HepG2 (cell line): ENCODE measurements at regions not wholly inside any gene's neighbourhood (a gene's known extent, or its start where the extent isn't known, plus 50 kb on each side); places are given as distances from the start of the nearest gene placed in this dataset.

Source experiments
- AGO2 ChIP-seq: fragments of 200-400 bp; formaldehyde crosslinking; optimal IDR thresholded peaks from 2 replicates; pipeline ENCODE3; 2017; ENCODE audit warnings: mild to moderate bottlenecking, low read depth, low read length, moderate library complexity
- CSRNP1 ChIP-seq: sonication (generic); formaldehyde crosslinking; IDR thresholded peaks from 2 replicates; pipeline ENCODE4 v1.8.1; 2023; ENCODE audit warnings: mild to moderate bottlenecking, missing genetic modification reagents
- GPN1 ChIP-seq: sonication (generic); formaldehyde crosslinking; IDR thresholded peaks from 2 replicates; pipeline ENCODE4 v1.5.1; 2020; ENCODE audit warnings: missing genetic modification reagents, borderline replicate concordance
- JUND ChIP-seq: sonication (generic); formaldehyde crosslinking; IDR thresholded peaks from 2 replicates; pipeline ENCODE4 v1.8.0; 2022; ENCODE audit warnings: mild to moderate bottlenecking, missing genetic modification reagents
- LRRFIP1 ChIP-seq: sonication (generic); formaldehyde crosslinking; conservative IDR thresholded peaks from 2 replicates; pipeline ENCODE4 v1.4.0; 2020; ENCODE audit warnings: missing genetic modification reagents
- MED1 ChIP-seq: sonication (generic); formaldehyde crosslinking; IDR thresholded peaks from 2 replicates; pipeline ENCODE4 v1.4.0; 2020; ENCODE audit warnings: missing genetic modification reagents
- MLLT10 ChIP-seq: sonication (generic); formaldehyde crosslinking; IDR thresholded peaks from 2 replicates; pipeline ENCODE4 v1.4.0; 2020; ENCODE audit warnings: missing genetic modification reagents
- MTF2 ChIP-seq: sonication (generic); formaldehyde crosslinking; IDR thresholded peaks from 2 replicates; pipeline ENCODE4 v1.5.0; 2020; ENCODE audit warnings: missing genetic modification reagents, borderline replicate concordance
- PATZ1 ChIP-seq: sonication (generic); formaldehyde crosslinking; IDR thresholded peaks from 2 replicates; pipeline ENCODE4 v1.4.0; 2020; ENCODE audit warnings: missing genetic modification reagents
- ZNF432 ChIP-seq: sonication (generic); formaldehyde crosslinking; IDR thresholded peaks from 2 replicates; pipeline ENCODE4 v1.5.0; 2020; ENCODE audit warnings: missing genetic modification reagents, mild to moderate bottlenecking, borderline replicate concordance
- TF ChIP-seq, protein P1 (sequence below): sonication (generic); formaldehyde crosslinking; IDR thresholded peaks from 2 replicates; pipeline ENCODE4 v1.9.0; 2021; ENCODE audit warnings: missing genetic modification reagents, borderline replicate concordance
- TF ChIP-seq, protein P2 (sequence below): sonication (generic); formaldehyde crosslinking; IDR thresholded peaks from 2 replicates; pipeline ENCODE4 v1.4.0; 2020; ENCODE audit warnings: mild to moderate bottlenecking, missing genetic modification reagents
- TF ChIP-seq, protein P3 (sequence below): sonication (generic); formaldehyde crosslinking; IDR thresholded peaks from 2 replicates; pipeline ENCODE4 v1.5.0; 2020; ENCODE audit warnings: mild to moderate bottlenecking, missing genetic modification reagents, borderline replicate concordance

DNA sequence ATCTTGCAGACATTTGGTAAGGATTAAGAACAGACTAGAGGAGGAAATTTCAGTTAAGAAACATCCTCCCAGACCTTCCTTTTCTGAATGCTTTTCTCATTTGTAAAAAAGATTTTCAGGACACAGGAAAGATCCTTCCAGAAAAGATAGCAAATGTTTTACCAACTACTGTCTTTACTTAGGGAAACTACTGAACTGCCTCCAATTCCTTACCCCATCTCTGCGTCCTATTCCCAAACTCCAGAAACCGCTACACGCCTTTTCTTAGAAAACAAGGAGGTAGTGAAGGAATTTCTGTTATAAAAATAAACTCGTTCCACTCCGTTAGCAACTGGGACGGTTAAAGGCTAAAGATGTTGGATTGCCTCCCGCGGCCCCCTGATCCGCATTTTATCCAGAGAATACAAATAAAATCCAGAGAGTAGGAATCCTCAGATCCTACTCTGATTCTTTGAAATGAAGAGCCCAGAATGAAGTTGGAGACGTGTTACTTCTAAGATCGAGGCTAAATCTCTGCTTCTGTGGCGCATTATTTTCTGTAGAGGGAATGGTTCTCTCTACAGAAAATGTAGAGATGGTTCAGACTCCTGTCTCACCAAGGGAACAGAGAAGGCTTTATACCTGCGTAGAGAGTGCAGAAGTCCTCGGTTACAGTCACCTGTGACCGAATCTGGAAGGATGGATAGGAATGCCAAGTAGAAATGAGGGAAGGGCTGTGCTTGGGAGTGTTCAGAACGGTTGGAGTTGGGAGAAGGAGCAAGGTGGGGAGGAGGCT is 133.0 kb downstream of the GPX5 start (continued):
- no peak for TF ChIP-seq PATZ1 (CRISPR knock-in tag)
- no peak for TF ChIP-seq JUND (CRISPR knock-in tag)
- TF ChIP-seq CSRNP1 (CRISPR knock-in tag): no peak
- no peak for TF ChIP-seq LRRFIP1
- no peak for TF ChIP-seq GPN1
- no peak for TF ChIP-seq MLLT10 (CRISPR knock-in tag)
- TF ChIP-seq MED1: no peak
- TF ChIP-seq, protein P1, sequence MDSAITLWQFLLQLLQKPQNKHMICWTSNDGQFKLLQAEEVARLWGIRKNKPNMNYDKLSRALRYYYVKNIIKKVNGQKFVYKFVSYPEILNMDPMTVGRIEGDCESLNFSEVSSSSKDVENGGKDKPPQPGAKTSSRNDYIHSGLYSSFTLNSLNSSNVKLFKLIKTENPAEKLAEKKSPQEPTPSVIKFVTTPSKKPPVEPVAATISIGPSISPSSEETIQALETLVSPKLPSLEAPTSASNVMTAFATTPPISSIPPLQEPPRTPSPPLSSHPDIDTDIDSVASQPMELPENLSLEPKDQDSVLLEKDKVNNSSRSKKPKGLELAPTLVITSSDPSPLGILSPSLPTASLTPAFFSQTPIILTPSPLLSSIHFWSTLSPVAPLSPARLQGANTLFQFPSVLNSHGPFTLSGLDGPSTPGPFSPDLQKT (CRISPR knock-in tag): no peak
- TF ChIP-seq, protein P2, sequence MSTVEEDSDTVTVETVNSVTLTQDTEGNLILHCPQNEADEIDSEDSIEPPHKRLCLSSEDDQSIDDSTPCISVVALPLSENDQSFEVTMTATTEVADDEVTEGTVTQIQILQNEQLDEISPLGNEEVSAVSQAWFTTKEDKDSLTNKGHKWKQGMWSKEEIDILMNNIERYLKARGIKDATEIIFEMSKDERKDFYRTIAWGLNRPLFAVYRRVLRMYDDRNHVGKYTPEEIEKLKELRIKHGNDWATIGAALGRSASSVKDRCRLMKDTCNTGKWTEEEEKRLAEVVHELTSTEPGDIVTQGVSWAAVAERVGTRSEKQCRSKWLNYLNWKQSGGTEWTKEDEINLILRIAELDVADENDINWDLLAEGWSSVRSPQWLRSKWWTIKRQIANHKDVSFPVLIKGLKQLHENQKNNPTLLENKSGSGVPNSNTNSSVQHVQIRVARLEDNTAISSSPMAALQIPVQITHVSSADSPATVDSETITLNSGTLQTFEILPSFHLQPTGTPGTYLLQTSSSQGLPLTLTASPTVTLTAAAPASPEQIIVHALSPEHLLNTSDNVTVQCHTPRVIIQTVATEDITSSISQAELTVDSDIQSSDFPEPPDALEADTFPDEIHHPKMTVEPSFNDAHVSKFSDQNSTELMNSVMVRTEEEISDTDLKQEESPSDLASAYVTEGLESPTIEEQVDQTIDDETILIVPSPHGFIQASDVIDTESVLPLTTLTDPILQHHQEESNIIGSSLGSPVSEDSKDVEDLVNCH: no peak
- TF ChIP-seq, protein P3, sequence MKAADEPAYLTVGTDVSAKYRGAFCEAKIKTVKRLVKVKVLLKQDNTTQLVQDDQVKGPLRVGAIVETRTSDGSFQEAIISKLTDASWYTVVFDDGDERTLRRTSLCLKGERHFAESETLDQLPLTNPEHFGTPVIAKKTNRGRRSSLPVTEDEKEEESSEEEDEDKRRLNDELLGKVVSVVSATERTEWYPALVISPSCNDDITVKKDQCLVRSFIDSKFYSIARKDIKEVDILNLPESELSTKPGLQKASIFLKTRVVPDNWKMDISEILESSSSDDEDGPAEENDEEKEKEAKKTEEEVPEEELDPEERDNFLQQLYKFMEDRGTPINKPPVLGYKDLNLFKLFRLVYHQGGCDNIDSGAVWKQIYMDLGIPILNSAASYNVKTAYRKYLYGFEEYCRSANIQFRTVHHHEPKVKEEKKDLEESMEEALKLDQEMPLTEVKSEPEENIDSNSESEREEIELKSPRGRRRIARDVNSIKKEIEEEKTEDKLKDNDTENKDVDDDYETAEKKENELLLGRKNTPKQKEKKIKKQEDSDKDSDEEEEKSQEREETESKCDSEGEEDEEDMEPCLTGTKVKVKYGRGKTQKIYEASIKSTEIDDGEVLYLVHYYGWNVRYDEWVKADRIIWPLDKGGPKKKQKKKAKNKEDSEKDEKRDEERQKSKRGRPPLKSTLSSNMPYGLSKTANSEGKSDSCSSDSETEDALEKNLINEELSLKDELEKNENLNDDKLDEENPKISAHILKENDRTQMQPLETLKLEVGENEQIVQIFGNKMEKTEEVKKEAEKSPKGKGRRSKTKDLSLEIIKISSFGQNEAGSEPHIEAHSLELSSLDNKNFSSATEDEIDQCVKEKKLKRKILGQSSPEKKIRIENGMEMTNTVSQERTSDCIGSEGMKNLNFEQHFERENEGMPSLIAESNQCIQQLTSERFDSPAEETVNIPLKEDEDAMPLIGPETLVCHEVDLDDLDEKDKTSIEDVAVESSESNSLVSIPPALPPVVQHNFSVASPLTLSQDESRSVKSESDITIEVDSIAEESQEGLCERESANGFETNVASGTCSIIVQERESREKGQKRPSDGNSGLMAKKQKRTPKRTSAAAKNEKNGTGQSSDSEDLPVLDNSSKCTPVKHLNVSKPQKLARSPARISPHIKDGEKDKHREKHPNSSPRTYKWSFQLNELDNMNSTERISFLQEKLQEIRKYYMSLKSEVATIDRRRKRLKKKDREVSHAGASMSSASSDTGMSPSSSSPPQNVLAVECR: no peak
- TF ChIP-seq AGO2: no peak
- TF ChIP-seq ZNF432 (CRISPR knock-in tag): no peak
- no peak for TF ChIP-seq MTF2 (CRISPR knock-in tag)
